Stimulated activated naive CD8-positive, alpha-beta T cell treated with anti-CD3 and anti-CD28 coated beads, Interleukin-15, Interleukin-2, amounts not matched to agents 100 ng/mL and 50 ng/mL, for 24 hours (primary cell): ENCODE measurements at regions not wholly inside any gene's neighbourhood (a gene's known extent, or its start where the extent isn't known, plus 50 kb on each side); places are given as distances from the start of the nearest gene placed in this dataset.

Experiments
- H3K27ac Mint-ChIP-seq: one replicate; pipeline ENCODE4 v1.8.0; 2021; ENCODE audit warnings: mild to moderate bottlenecking, mixed read lengths
- H3K27me3 Mint-ChIP-seq: one replicate; pipeline ENCODE4 v1.8.0; 2021; ENCODE audit warnings: mixed read lengths
- H3K36me3 Mint-ChIP-seq: one replicate; pipeline ENCODE4 v1.8.0; 2021; ENCODE audit warnings: low read depth, mixed read lengths
- H3K4me1 Mint-ChIP-seq: one replicate; pipeline ENCODE4 v1.8.0; 2021; ENCODE audit warnings: low read depth, mixed read lengths
- H3K4me3 Mint-ChIP-seq: one replicate; pipeline ENCODE4 v1.8.0; 2021; ENCODE audit warnings: mild to moderate bottlenecking, mixed read lengths
- H3K9me3 Mint-ChIP-seq: one replicate; pipeline ENCODE4 v1.8.0; 2021; ENCODE audit warnings: mixed read lengths

DNA sequence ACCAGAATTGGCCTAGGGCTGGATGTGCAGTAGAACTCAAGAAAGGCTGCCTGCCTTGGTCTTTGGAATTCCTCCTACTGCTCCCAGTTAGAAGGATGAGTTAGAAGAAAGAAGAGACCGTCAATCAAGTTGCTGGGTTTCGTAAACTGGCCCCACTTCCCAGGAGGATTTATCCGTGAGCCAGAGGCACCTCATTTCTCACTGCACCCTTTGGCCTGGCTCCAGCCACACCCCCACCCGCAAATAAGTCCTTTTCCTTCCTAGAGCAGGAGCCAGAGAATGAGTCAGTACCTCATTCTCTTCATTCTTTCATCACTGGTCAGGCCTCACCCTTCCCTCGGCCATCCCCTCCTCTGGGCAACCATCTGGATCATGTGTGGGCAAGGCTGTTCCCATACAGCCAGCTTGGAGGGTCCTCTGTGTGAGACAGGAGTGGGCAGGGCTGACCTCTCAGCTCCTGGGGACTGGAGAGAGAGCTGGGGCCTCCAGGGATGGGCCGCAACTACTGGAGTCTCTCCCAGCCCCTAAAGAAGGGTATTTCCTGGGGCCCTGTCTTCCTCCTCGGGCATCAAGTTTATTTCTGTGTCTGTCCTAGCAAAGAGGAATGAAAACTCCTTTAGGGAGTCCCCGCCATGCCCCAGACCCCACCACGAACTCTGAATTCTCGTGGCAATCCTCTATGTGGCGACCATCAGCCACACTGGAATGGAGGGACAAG, 87.2 kb upstream of the DUSP5 start:
- peaks cover 3% of the 10 kb centered on the region for H3K27me3 Mint-ChIP-seq
- H3K36me3 Mint-ChIP-seq: no peaks in the 10 kb centered on the region
- H3K9me3 Mint-ChIP-seq: no peaks in the 10 kb centered on the region
- H3K4me3 Mint-ChIP-seq: no peak overlapping the region
- peak overlapping the region; percentile 15 for H3K27ac Mint-ChIP-seq
- H3K4me1 Mint-ChIP-seq: peaks cover 76% of the 10 kb centered on the region

DNA sequence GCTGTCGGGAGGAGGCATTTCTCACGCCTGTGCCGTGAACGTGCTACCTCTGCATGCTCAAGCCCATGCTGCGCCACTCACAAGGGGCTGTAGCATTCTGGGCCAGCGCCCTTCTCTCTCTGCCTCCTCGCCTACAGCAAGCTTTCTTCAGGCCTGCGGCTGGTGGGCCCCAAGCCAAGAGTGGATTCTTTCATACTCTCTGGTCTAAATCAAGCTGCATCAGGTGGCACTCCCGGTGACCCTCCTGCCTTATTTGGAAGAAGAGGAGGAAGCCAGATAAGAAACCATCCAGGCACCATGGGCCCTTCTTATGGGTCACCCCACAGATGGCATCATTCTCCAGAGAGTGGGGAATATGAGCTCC, 86.7 kb upstream of the DUSP5 start:
- Mint-ChIP-seq H3K4me3 (no peak overlapping the region), H3K9me3 (no peaks in the 10 kb centered on the region), H3K36me3 (no peaks in the 10 kb centered on the region), H3K27ac (no peak overlapping the region), H3K4me1 (peaks cover 81% of the 10 kb centered on the region), H3K27me3 (peaks cover 3% of the 10 kb centered on the region)

DNA sequence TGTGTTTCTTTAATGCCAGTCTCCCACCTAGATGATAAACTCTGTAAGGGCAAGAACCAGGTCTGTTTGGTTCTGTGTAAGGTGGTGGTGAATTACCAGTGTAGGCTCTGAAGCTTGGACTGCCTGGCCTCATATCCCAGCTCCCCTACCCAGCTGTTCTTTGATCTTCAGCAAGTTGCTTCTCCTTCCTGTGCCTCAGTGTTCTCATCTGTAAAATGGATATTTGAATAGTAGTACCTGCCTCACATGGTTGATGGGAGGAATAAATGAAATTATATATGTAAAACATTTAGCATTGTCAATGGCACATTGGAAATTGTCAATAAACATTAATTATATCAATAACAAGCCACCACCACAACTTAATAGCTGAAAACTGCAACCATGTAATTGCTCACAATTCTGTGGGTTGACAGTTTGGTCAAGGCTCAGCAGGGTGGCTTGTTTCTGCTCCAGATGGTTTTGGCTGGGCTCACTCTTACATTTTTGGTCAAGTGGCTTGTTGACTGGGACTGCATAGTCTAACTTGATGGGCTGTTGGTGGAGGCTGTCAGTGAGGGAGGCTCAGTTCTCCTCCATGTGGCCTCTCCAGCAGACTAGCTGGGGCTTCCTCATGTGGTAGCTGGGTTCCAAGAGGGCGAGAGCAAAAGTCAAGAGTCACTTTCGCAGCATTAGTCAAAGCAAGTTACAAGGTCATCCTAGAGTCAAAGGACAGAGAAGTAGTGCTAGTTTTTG, 84.5 kb upstream of the DUSP5 start:
- no peaks in the 10 kb centered on the region for H3K9me3 Mint-ChIP-seq
- peak overlapping the region; percentile 3 for H3K4me3 Mint-ChIP-seq
- no peaks in the 10 kb centered on the region for H3K27me3 Mint-ChIP-seq
- H3K27ac Mint-ChIP-seq: peak overlapping the region; percentile 87
- no peaks in the 10 kb centered on the region for H3K36me3 Mint-ChIP-seq
- peaks cover 91% of the 10 kb centered on the region for H3K4me1 Mint-ChIP-seq

DNA sequence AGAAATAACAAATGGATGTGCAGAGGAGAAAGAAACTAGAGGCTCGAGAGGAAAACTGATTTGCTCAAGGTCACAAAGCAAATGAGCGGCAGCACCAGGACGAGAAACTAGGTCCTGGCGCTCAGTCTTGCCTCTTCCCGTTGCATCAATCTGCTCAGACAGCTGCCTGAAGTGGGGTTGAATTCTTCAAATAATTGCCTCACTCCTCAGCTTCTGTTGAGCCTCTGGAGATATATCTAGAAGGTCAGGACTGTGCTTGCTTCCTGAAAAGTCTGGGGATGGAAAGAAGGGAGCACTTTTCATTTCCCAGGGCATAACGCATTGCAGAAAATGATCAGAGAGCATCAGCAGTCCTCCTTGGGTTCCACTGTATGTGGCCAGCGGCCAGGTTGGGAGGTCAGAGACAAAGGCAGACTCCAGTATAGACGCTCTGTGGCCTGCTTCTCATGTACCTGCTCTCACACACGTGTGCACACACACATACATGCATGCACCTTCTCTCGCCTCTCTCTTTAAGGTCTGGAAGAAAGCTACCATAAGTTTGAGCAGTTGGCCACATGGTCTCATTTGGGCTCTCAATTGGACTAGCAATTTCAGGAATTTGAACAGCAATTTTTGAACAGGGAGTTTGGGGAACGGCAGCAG, 83.7 kb upstream of the DUSP5 start:
- Mint-ChIP-seq H3K27ac (peak overlapping the region; percentile 87), H3K4me1 (peaks cover 90% of the 10 kb centered on the region), H3K4me3 (peak overlapping the region; percentile 14), H3K36me3 (no peaks in the 10 kb centered on the region), H3K9me3 (no peaks in the 10 kb centered on the region), H3K27me3 (no peaks in the 10 kb centered on the region)

DNA sequence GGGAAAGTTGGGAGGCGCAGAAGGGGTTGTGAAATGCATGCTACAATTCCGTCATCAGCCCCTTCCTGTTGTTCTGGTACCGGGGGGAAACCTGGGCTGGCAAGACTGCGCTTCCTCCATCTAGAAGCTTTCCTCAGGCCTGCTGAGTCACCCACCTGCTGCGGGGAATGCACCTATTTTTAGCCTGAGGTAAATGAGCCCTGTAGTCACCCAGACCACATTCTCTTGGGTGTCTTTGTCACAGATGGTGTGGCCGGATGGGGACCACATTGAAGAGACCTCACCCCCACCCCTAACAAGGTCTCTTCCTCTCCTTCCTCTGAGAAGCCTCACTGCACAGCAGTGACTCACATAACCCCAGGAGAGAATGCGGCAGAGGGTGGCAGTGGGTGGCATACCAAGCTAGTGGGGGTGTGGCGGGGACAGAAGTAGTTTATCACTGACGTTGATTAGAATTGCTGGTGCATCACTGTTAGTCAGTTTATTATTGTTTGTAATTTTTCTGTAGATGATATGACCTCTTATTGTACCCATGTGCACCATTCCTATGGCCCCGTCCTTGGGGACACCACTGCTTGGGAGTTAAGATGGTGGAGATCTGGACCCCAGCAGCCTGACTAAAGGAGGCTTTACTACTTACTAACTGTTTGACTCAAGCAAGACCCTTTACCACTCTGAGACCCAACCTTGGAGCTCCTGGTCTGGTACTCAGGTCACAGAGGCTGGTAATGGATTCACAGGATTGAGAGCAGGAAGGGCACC, 83.0 kb upstream of the DUSP5 start:
- no peaks in the 10 kb centered on the region for H3K36me3 Mint-ChIP-seq
- H3K4me3 Mint-ChIP-seq: peak overlapping the region; percentile 14
- peak overlapping the region; percentile 87 for H3K27ac Mint-ChIP-seq
- H3K27me3 Mint-ChIP-seq: no peaks in the 10 kb centered on the region
- peaks cover 91% of the 10 kb centered on the region for H3K4me1 Mint-ChIP-seq
- no peaks in the 10 kb centered on the region for H3K9me3 Mint-ChIP-seq

DNA sequence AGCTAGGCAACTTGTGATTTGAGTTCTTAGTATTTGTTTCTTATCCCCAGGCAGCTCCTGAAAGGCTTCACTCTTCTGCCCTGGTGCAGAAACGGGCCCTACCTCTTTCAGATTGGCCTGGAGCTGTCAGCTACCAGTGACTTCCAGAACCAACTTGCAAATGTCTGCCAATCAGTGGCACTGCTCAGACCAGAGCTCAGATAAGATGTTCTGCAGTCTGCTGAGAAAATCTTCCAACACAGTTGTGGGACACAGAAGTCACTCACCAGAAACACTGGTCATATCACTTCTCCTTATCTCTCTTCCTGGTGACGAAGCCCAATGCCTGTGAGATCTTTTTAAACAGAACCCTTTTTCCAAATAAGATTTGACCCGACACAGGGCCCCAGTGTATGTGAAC, 81.9 kb upstream of the DUSP5 start:
- H3K9me3 Mint-ChIP-seq: no peaks in the 10 kb centered on the region
- H3K27ac Mint-ChIP-seq: peak overlapping the region; percentile 55
- H3K27me3 Mint-ChIP-seq: no peaks in the 10 kb centered on the region
- H3K4me3 Mint-ChIP-seq: no peak overlapping the region
- H3K36me3 Mint-ChIP-seq: no peaks in the 10 kb centered on the region
- peaks cover 91% of the 10 kb centered on the region for H3K4me1 Mint-ChIP-seq

DNA sequence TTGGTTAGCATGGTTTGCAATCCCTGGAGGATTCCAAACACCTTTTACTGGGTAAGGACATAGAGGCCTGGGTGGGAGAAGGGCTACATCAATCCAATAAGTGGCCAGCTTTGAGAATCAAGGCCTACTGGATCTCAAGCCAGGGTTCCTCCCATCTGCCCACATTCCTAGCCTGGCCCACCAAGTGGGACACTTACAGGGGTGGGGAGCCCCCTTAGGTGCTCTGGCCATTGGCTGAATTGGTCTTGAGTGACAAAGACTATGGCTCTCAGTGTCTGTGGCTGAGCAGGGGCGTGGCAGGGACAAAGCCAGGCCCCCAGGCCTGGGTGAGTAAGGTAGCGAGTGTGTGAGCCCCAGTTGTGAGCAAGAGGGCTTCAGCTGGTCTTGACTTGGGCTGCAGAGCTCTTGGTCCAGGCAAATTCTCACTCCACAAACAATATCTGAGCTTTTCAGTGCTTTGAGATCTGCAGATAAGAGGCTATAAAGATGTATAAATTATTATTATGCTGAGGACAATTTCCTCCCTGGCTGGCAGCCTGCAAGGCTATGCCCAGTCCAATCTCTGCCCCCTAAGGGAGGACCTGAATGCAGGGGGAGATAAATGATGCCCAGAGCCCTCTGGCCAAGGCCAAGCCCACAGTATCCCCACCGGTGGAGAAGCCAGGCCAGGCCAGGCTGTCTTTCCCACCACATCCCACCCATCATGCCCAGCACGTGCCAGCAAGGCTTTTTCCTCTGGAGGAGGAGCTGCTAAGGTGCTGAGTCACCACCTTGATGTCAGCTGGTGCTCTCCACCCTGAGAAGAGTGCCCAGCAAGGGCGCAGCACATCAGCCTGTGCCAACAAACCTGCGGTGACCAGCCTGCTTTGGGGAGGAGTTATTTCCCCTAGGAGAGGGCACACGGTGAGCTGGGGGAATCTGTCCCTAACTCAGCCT, 80.7 kb upstream of the DUSP5 start:
- no peaks in the 10 kb centered on the region for H3K27me3 Mint-ChIP-seq

DNA sequence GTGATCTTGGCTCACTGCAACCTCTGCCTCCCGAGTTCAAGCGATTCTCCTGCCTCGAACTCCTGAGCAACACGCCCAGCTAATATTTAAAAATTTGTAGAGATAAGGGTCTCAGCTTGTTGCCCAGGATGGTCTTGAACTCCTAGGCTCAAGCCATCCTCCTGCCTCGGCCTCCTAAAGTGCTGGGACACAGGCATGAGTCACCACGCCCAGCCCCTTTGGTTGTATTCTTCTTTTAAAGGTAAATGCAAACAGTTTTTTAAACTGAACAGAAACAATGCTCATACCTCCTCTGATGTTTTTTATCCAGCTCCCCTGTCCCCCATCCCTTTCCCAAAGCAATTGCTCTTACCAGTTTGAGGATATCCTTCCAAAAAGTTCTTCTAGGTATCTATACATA, 79.5 kb upstream of the DUSP5 start:
- no peak overlapping the region for H3K27ac Mint-ChIP-seq
- no peaks in the 10 kb centered on the region for H3K27me3 Mint-ChIP-seq
- H3K4me3 Mint-ChIP-seq: no peak overlapping the region
- H3K9me3 Mint-ChIP-seq: no peaks in the 10 kb centered on the region
- H3K4me1 Mint-ChIP-seq: peaks cover 87% of the 10 kb centered on the region
- H3K36me3 Mint-ChIP-seq: no peaks in the 10 kb centered on the region

More for the DNA sequence above, 80.7 kb upstream of the DUSP5 start:
- Mint-ChIP-seq H3K27ac (peak overlapping the region; percentile 19), H3K36me3 (no peaks in the 10 kb centered on the region), H3K4me1 (peaks cover 91% of the 10 kb centered on the region), H3K9me3 (no peaks in the 10 kb centered on the region), H3K4me3 (no peak overlapping the region)

DNA sequence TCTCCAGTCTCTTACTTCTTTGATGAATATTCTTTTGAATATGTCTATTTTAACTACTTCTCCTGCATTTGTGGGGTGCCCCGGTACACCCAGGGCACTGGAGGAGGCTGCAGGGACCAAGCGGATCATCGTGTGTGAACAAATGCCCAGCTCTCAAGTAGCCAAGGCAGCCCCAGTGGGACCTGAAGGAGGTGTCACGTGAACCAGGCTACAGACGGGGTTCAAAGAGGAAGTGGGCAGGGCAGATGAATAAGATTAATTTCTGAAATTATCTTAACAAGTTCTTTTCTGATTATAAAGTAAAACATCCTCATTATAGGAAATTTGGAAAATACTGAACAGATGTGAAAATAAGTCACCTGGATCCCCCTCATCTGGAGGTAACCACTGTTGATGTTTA, 78.4 kb upstream of the DUSP5 start:
- no peak overlapping the region for H3K4me3 Mint-ChIP-seq
- H3K27ac Mint-ChIP-seq: peak overlapping the region; percentile 54
- H3K36me3 Mint-ChIP-seq: no peaks in the 10 kb centered on the region
- H3K9me3 Mint-ChIP-seq: no peaks in the 10 kb centered on the region
- H3K4me1 Mint-ChIP-seq: peaks cover 87% of the 10 kb centered on the region
- H3K27me3 Mint-ChIP-seq: no peaks in the 10 kb centered on the region

DNA sequence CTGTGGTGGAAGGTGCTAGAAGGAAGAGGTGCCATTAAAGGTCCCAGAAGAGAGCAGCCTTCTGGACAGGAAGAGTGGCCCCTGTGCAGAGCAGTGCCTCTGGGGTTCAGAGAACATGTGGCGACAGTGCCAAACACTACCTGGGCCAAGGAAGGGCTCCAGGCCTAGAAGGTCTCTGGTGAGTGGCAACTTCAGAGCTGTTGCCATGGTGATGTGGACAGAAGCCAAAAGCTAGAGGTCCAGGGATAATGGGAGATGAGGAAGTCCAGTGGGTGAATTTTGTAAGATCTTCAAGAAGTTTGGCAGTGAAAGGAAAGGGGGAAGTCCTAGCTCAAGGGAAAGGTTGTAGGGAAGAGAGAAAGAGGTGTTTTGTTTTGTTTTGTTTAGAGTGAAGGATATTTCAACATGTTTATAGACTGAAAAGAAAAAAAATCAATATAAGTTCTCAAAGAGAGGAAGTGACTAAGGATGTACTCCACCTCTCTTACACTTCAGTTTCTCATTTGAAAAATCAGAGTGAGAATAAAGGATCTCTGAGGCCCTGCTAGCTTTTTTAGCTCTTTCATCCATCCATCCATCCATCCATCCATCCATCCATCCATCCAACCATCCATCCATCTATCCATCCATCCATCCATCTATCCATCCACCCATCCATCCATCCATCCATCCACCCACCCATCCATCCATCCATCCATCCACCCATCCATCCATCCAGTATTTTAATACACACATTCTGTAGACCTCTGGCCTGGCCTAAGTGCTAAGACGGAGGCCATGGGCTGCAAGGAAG, 77.1 kb upstream of the DUSP5 start:
- no peaks in the 10 kb centered on the region for H3K27me3 Mint-ChIP-seq
- peaks cover 86% of the 10 kb centered on the region for H3K4me1 Mint-ChIP-seq
- no peaks in the 10 kb centered on the region for H3K36me3 Mint-ChIP-seq
- peak overlapping the region; percentile 73 for H3K27ac Mint-ChIP-seq
- no peak overlapping the region for H3K4me3 Mint-ChIP-seq
- no peaks in the 10 kb centered on the region for H3K9me3 Mint-ChIP-seq

DNA sequence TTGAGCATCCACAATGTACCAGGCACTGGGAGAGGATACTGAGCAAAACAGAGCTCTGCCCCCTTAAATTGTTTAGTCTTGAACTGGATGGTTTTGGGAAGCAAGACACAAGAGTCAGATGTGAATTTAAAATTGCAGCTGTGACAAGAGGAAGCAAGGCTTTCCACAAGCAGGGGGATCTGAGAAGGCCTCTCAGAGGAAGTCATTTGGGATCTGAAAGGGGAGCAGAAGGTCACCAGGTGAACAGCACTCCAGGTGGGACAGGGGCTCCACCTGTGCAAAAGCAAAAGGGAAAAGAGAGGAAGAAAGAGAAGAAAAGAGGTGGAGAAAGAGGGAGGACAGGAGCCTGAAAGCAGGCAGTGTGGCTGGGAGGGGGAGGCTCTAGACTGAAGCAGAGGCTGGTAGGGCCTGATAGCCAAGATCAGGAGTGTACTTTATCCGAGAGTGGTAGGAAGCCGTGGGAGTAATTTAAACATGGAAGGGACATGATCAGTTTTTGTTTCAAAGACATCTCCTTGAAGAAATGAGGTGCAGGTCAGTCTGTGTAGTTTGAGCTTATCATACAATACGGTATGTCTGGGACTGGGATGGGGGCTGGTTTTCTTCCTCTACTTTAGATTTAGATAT, 76.1 kb upstream of the DUSP5 start:
- Mint-ChIP-seq H3K27me3 (no peaks in the 10 kb centered on the region), H3K4me1 (peaks cover 88% of the 10 kb centered on the region), H3K27ac (no peak overlapping the region), H3K36me3 (no peaks in the 10 kb centered on the region), H3K4me3 (no peak overlapping the region), H3K9me3 (no peaks in the 10 kb centered on the region)

DNA sequence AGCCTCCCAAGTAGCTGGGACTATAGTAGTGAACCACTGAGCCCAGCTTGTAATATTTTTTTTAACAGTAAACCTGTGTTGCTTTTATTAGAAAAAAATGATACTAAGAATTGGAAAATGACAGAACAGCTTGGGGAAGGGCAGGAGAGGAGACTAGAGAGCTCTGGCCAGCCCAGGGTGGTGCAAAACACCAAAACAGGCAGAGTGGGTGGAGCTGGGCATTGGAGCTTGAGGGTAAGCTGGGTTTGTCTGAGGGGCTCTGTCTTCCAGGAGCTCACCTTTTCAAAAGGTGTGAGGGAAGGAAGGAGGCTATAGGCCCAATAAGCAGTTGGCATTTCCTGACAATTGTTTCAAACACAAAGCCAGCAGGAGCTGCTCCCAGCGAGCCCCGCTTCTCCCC, 75.2 kb upstream of the DUSP5 start:
- Mint-ChIP-seq H3K36me3 (no peaks in the 10 kb centered on the region), H3K4me1 (peaks cover 89% of the 10 kb centered on the region)

DNA sequence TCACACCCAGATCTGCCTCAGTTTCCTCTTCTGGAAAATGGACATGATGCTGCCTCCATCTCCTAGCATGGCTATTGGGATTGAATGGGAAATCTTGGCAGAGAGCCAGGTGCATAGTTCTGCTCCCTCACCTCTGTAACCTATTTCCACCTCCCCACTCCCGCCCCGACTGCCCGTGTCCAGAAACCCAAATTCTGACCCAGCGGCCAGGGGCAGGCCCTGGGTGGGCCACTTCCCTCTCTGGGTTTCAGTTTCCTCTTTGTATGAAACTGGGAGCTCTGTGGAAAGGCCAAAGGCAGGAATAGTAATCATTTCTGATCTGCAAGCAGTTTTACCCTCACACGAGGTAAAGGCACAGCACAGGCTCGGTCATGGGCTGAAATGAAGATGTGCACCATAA, 74.1 kb upstream of the DUSP5 start:
- no peaks in the 10 kb centered on the region for H3K9me3 Mint-ChIP-seq
- H3K27me3 Mint-ChIP-seq: no peaks in the 10 kb centered on the region
- no peaks in the 10 kb centered on the region for H3K36me3 Mint-ChIP-seq
- H3K4me1 Mint-ChIP-seq: peaks cover 91% of the 10 kb centered on the region
- H3K4me3 Mint-ChIP-seq: no peak overlapping the region
- peak overlapping the region; percentile 66 for H3K27ac Mint-ChIP-seq

More for the DNA sequence above, 75.2 kb upstream of the DUSP5 start:
- no peak overlapping the region for H3K27ac Mint-ChIP-seq
- H3K27me3 Mint-ChIP-seq: no peaks in the 10 kb centered on the region
- H3K4me3 Mint-ChIP-seq: no peak overlapping the region
- no peaks in the 10 kb centered on the region for H3K9me3 Mint-ChIP-seq
